Amniotic stem cell (primary cell): ENCODE measurements at regions not wholly inside any gene's neighbourhood (a gene's known extent, or its start where the extent isn't known, plus 50 kb on each side); places are given as distances from the start of the nearest gene placed in this dataset.

Source experiments
- DNase-seq: peaks from one replicate; lab custom pipeline; 2025; lab: John Stamatoyannopoulos, UW

- DNase-seq: no peak
Observed at GRCh38 chr6:91464201-91464600, 877.3 kb upstream of the MAP3K7 start.

GRCh38 chr6:91462241-91462640 is 875.4 kb upstream of the MAP3K7 start:
- DNase-seq: no peak

GRCh38 chr6:91453224-91453878 is 866.5 kb upstream of the MAP3K7 start:
- no peak for DNase-seq

GRCh38 chr6:91449539-91449938 is 862.7 kb upstream of the MAP3K7 start:
- DNase-seq: no peak

DNA sequence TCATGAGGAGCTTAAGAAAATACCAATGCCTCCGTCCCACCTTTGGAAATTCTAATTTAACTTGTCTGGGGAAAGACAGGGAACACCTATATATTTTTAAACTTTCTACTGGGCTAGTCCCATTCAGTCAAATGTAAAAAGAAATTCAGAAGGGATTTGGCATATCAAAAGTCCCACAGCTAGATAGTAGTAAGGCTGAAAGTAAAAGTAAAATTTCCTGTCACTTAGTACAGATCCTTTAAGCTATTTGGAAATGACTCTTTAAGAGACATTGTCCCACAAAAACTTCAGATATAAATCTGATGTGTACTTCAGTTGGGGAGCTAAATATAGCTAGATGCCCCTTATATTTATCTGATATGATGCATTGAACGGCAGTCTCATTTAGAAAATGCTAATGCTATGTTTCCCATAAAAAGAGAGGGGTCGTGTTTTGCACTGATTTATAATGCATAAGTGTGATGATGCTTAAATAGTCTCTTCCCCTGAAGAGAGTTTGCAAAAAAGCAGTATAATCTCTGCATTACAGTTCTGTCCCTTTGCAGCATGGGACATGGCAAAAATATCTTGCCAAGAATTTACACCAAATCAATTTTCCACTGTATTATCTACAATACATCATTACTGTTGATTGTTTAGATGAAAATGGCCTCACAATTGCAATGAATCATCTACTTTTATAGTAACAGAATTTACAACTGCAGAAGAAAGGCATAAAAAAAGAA is 860.8 kb upstream of the MAP3K7 start:
- DNase-seq: no peak

DNA sequence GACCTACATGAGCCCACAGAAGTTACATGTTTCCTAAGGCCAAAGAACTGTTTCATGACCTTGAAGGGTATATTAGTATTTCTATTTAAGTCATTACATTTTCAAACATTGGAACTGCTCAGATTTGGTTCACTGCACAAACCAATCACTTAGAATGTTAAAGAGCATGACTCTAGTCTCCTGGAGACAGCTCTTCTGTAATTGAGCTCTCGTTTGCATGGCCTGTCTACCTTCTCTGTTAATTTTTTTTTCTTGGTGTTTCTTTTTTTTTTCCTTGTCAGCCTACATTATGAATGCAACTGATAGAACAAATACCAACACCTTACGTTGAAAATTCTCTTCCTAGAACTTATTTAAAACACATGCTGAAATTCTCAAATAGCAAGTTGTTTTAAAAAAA is 860.2 kb upstream of the MAP3K7 start:
- no peak for DNase-seq

- no peak for DNase-seq
Observed at GRCh38 chr6:91443405-91443804, 856.5 kb upstream of the MAP3K7 start.

DNA sequence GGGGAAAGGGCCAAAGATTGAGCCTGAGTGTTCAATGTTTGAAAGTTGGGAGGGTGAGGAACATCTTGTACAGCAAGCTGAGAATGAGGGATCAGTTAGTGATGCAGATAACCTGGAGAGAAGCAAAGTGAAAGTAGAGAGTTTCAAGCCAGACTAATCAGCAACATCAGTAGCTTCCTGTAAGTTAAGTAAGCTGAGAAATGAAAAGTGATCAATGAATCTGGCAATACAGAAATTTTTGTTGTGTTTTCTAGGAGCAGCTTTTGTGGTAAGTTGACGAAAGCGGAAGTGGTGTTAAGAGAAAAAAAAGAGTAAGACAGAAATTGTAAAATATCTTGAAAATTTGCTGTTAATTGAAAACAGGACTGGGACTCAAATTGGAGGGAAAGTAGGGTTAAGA is 855.5 kb upstream of the MAP3K7 start:
- DNase-seq: no peak

DNA sequence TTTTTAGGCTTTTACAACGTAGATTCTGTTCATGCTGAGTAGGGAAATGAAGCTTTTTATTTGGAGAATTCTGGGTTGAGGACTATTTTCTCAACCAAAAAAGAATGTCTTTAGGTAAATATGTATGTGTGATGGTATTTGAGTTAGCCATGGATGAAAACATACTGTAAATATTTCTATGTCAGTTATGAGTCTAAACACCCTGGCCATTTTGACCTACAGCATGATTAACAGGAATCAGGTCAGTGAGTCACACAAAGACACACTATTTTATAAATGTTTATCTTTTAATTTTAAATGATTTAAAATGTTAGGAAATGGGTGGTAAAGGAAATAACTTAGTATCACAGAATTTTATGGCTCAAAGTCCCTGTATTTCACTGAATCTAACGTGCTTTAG is 851.7 kb upstream of the MAP3K7 start:
- DNase-seq: no peak

- DNase-seq: no peak
Observed at GRCh38 chr6:91437315-91437729, 850.5 kb upstream of the MAP3K7 start.

DNA sequence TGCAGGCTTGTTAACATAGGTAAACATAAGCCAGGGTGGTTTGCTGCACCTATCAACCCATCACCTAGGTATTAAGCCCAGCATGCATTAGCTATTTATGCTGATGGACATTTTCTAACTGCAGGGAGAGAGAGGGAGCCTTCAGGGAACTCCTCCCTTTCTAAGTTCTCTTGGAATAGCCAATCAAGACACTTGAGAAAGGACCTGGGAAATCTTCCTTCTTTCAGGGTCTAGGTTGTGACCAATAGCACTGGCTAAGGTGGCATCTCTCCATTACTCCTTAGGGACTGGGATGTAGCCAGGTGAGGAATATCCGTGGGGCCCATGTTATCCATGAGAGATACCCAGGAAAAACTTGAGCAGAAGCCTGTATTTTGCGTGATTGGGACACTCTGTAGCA is 849.6 kb upstream of the MAP3K7 start:
- no peak for DNase-seq

- DNase-seq: no peak
Observed at GRCh38 chr6:91435630-91436029, 848.8 kb upstream of the MAP3K7 start.

- DNase-seq: no peak
Observed at GRCh38 chr6:91434576-91434975, 847.7 kb upstream of the MAP3K7 start.

DNA sequence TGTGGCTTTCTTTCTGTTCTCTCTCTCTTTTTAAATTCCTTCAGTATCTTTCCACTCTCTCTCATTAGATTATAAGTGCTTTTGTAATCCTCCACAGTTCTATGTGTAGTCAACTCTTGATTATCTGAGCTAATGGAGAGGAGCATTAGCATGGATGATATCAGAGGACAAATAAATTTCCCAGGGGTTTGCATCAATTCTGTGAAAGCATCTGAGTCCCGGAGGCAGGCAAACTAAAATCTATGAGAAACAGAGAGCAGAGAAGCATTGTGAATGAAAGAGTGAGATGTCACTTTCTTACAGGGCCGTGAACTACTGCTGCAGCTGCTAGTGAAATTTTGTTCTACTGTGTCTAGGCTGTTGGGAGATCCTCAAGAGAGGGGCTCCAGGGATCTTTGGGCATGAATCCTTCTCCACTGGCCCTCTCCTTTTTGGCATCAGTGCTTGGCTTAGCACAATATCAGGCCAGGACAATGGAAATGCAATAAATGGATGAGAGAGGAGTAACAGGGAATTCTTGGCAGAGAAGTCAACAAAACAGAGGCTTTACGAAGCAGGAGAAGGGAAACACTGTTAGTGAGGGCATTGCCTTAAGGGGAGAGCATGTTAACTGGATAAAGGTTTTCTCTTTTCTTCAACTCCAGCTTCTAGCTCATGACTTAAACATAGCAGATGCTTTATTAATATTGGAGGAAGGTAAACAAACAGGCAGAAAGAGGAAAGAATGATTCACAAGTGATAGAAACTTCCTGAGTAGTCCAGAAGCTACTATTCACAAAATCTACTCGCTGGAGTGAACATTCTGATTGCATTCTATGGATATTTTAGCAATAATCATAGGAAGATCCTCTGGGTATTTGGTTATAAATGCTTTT is 847.0 kb upstream of the MAP3K7 start:
- no peak for DNase-seq

- no peak for DNase-seq
Observed at GRCh38 chr6:91428953-91429560, 842.2 kb upstream of the MAP3K7 start.

DNA sequence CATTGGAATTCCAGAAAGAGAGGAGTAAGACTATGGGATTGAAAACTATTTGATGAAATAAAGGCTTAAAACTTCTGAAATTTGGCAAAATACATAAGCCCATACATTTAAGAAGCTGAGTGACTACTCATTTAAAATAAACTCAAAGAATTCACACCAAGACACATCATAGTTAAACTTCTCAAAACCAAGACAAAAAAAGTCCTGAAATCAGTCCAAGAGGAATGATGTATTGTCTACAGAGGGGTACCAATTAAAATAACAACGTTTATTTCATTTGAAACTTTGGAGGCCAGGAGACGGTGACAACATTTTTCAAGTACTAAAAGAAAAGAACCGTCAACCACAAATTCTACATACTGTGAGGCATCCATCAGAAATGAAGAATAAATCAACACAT is 841.4 kb upstream of the MAP3K7 start:
- no peak for DNase-seq

DNA sequence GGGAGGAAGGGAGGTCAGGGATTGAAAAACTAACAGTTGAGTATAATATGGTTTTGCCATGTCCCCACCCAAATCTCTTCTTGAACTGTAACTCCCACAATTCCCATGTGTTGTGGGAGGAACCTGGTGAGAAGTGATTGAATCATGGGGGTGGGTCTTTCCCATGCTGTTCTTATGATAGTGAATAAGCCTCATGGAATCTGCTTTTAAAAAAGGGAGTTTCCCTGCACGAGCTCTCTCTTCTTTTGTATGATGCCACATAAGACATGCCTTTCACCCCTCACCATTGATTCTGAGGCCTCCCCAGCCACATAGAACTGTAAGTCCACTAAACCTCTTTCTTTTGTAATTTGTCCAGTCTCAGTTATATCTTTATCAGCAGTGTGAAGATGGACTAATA is 833.4 kb upstream of the MAP3K7 start:
- DNase-seq: no peak

- no peak for DNase-seq
Observed at GRCh38 chr6:91415031-91415605, 828.2 kb upstream of the MAP3K7 start.

DNA sequence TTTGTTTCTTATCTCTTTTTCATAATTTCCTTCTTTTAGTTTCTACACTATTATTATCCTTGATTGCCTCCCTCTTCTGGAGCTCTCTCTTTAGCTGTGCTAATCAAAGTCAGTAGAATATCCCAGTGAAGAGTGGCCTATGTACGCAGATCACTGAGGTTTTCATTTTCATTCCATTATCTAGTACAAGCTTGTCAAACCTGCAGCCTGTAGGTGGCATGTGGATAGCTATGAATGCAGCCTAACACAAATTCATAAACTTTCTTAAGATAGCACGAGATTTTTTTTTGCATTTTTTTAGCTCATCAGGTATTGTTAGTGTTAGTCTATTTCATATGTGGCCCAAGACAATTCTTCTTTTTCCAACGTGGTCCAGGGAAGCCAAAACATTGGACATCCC is 825.7 kb upstream of the MAP3K7 start:
- no peak for DNase-seq

- no peak for DNase-seq
Observed at GRCh38 chr6:91407706-91408105, 820.8 kb upstream of the MAP3K7 start.

GRCh38 chr6:91392951-91393350 is 806.1 kb upstream of the MAP3K7 start:
- DNase-seq: no peak
